Psoas muscle (tissue), 7 donors: ENCODE measurements at regions not wholly inside any gene's neighbourhood (a gene's known extent, or its start where the extent isn't known, plus 50 kb on each side); places are given as distances from the start of the nearest gene placed in this dataset.

Experiments used
- ATAC-seq, 4 donors: fragments of 200-7000 bp; cut with Tn5 transposase; one replicate each; pipeline ENCODE4 v1.9.1; 2020; ENCODE audit warnings: moderate library complexity in 3 of 4, mild to moderate bottlenecking in 2 of 4
- DNase-seq, 2 donors: peaks; one replicate each; pipeline ENCODE4 v3.0.0-alpha.2; 2020
- H3K27ac ChIP-seq: fragments of 200-600 bp; one replicate; pipeline ENCODE4 v1.8.0; 2022
- H3K27me3 ChIP-seq, 3 donors: fragments of 200-600 bp in 1 of 3; one replicate each; pipeline versions ENCODE4 v1.6.1 to v1.8.0; 2013 to 2022; ENCODE audit warnings: low read length in 2 of 3, mild to moderate bottlenecking in 2 of 3, moderate library complexity in 1 of 3; ENCODE audit not compliant: insufficient read depth in 3 of 3
- H3K36me3 ChIP-seq, 2 donors: fragments of 200-600 bp in 1 of 2; one replicate each; pipeline versions ENCODE4 v1.6.1 to v1.8.0; 2013 to 2022; ENCODE audit warnings: low read depth in 1 of 2, mild to moderate bottlenecking in 1 of 2, moderate library complexity in 1 of 2; ENCODE audit not compliant: insufficient read depth in 1 of 2
- H3K4me1 ChIP-seq: fragments of 200-600 bp; one replicate; pipeline ENCODE4 v1.8.0; 2022
- H3K4me3 ChIP-seq: fragments of 200-600 bp; one replicate; pipeline ENCODE4 v1.8.0; 2022; ENCODE audit warnings: mild to moderate bottlenecking
- H3K9me3 ChIP-seq: fragments of 200-600 bp; one replicate; pipeline ENCODE4 v1.8.0; 2022
- WGBS, 3 donors: extraction: QIAGEN DNeasy Blood & Tissue Kit; methylation state at CpG; one replicate each; pipeline versions ENCODE4 v1.1.6 to v1.1.7; 2013; 5-methylcytosine and 5-hydroxymethylcytosine counted together
- intact Hi-C, 2 donors: fragments of 100-400 bp; cut with DNase I; formaldehyde crosslinking; loops; one replicate each; pipeline versions ENCODE4 v1.11.0 to v1.14.2; 2022
- TF ChIP-seq, protein P1 (sequence below): fragments of 200-600 bp; IDR thresholded peaks from one replicate; pipeline ENCODE4 v1.8.0; 2022; ENCODE audit warnings: antibody characterized with exemption
- donor health status: healthy with polysubstance abuse.
- donor health status: DM: no; HTN: no; CAD: no; lungs with moderate emphysema.
- donor health status: Bipolar disorder and iron deficiency.
- donor health status: healthy.
- donor health status: DM: yes; HTN: yes; CAD: no.
- donor health status: DM: no; HTN: no; CAD: no.
- donor health status: DM: yes; HTN: yes; CAD: no.

DNA sequence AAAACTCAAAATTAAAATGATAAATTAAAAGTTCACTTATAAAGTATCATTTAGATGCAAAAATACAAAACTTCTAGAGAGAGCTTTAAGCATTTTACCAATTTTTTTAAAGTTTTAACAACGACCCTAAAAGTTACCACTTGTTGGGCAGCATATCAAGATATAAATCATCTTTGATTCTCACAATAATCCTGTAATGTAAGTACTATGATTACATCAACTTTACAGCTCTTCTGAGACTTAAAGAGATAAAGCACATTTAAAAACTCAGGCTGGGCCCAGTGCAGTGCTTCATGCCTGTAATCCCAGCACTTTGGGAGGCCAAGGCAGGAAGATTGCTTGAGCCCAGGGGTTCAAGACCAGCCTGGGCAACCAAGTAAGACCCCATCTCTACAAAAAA lies 202.7 kb upstream of the GPC6 start:
- no peak overlapping the region for H3K4me3 ChIP-seq
- H3K36me3 ChIP-seq, result no peaks in the 10 kb centered on the region
- H3K27me3 ChIP-seq, result no peaks in the 10 kb centered on the region
- H3K4me1 ChIP-seq, result no peaks in the 10 kb centered on the region
- no peak overlapping the region for H3K27ac ChIP-seq
- DNase-seq (no peak), ATAC-seq (no peak)
- TF ChIP-seq, protein P1, sequence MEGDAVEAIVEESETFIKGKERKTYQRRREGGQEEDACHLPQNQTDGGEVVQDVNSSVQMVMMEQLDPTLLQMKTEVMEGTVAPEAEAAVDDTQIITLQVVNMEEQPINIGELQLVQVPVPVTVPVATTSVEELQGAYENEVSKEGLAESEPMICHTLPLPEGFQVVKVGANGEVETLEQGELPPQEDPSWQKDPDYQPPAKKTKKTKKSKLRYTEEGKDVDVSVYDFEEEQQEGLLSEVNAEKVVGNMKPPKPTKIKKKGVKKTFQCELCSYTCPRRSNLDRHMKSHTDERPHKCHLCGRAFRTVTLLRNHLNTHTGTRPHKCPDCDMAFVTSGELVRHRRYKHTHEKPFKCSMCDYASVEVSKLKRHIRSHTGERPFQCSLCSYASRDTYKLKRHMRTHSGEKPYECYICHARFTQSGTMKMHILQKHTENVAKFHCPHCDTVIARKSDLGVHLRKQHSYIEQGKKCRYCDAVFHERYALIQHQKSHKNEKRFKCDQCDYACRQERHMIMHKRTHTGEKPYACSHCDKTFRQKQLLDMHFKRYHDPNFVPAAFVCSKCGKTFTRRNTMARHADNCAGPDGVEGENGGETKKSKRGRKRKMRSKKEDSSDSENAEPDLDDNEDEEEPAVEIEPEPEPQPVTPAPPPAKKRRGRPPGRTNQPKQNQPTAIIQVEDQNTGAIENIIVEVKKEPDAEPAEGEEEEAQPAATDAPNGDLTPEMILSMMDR, result no peak
- WGBS, 3 donors, result 12 to 15% (median 13%) methylated on average over 1 of the region's 1 CpG
- H3K9me3 ChIP-seq, result no peaks in the 10 kb centered on the region
- intact Hi-C loops, result no loop called here

DNA sequence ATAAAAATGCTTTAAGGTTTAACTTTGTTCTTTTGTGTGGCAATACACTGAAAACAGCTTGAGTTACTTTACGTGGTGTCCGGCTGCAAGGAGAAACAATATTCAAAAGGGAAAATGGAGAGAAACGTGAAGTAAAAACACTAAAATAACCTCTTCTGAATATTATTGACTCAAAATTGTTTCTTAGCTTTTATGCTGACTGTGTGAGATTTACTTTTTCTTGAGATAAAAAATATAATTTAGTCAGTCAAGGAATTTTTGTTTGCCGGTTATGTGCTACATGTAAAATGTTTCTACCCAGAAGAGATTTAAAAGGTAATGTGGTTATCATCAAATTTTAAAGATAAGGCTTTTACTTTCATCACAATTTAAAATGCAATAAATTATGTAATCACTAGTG lies 200.6 kb upstream of the GPC6 start:
- TF ChIP-seq, protein P1, result no peak
- Histone ChIP-seq H3K4me1 (no peaks in the 10 kb centered on the region), H3K4me3 (no peak overlapping the region), H3K9me3 (no peaks in the 10 kb centered on the region), H3K27ac (no peak overlapping the region), H3K36me3 (no peaks in the 10 kb centered on the region), H3K27me3 (no peaks in the 10 kb centered on the region)
- WGBS, 3 donors, result 82 to 88% (median 83%) methylated on average over 4 of the region's 4 CpGs
- ATAC-seq, result no peak
- intact Hi-C loops, result no loop called here
- no peak for DNase-seq

DNA sequence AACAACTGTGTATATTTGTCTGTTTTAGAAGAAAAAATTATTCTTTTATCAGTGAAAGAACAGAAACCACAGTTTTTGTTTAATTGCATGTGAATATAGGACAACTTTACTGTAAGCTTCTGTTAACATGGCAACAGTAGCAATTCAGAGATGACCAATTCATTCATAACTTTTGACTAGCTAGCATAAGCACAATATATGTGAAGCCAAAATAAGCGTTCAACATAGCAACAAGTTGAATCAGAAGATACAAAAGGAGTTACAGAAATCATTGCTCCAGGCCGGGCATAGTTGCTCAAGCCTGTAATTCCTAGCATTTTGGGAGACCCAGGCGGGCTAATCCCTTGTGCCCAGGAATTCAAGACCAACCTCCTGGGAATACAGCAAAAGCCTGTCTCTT lies 197.1 kb upstream of the GPC6 start:
- WGBS, 3 donors, result 88 to 92% (median 88%) methylated on average over 3 of the region's 3 CpGs
- TF ChIP-seq, protein P1, result no peak
- no peak overlapping the region for H3K4me3 ChIP-seq
- intact Hi-C loops, result no loop called here
- H3K27ac ChIP-seq, result no peak overlapping the region
- H3K27me3 ChIP-seq, result no peaks in the 10 kb centered on the region
- no peaks in the 10 kb centered on the region for H3K9me3 ChIP-seq
- DNase-seq (no peak), ATAC-seq (no peak)
- H3K4me1 ChIP-seq, result no peaks in the 10 kb centered on the region
- H3K36me3 ChIP-seq, result no peaks in the 10 kb centered on the region

DNA sequence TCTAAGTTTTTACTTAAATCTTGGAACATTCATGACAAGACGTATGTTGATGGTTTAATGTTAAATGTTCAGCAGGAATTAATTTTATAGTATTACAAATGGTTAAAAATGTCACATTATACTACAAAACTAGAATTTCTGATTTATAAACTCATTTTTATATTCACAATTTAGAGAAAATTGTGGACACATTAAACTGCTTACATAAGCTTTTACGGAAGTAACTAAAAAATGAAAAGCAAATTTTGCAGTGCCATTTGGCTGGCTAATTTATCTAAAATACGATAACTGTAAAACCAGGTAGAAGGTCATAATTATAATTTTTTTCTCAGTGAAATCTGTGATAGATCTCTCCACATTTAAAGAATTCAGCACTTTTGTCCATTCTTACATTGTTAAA lies 190.2 kb upstream of the GPC6 start:
- Histone ChIP-seq H3K4me1 (no peaks in the 10 kb centered on the region), H3K27ac (no peak overlapping the region), H3K9me3 (no peaks in the 10 kb centered on the region), H3K36me3 (no peaks in the 10 kb centered on the region), H3K4me3 (no peak overlapping the region), H3K27me3 (no peaks in the 10 kb centered on the region)
- TF ChIP-seq, protein P1, result no peak
- WGBS, 3 donors, result 84 to 90% (median 88%) methylated on average over 3 of the region's 3 CpGs
- ATAC-seq, result no peak
- no peak for DNase-seq
- intact Hi-C loops, result no loop called here

DNA sequence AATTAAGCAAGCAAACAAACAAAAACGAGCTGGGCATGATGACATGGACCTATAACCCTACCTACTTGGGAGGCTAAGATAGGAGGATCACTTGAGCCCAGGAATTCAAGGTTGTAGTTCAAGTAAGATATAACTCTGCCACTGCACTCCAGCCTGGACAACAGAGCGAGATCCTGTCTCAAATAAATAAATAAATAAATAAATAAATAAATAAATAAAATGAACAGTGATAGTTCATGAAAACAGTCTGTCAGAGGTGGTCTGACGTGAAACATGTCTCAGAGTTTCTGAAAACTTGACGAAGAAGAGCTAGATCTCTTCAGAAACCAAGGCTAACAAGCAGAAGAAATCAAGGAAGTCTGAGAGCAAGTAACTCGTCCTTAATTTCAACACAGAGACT lies 188.8 kb upstream of the GPC6 start:
- DNase-seq (no peak), ATAC-seq (no peak)
- intact Hi-C loops, result no loop called here
- H3K9me3 ChIP-seq, result no peaks in the 10 kb centered on the region
- no peaks in the 10 kb centered on the region for H3K27me3 ChIP-seq
- H3K4me3 ChIP-seq, result no peak overlapping the region
- no peaks in the 10 kb centered on the region for H3K36me3 ChIP-seq
- 84 to 86% (median 85%) methylated on average over 5 of the region's 5 CpGs for WGBS, 3 donors
- no peak overlapping the region for H3K27ac ChIP-seq
- no peaks in the 10 kb centered on the region for H3K4me1 ChIP-seq
- TF ChIP-seq, protein P1, result no peak
